ENCODE measurements at regions not wholly inside any gene's neighbourhood (a gene's known extent, or its start where the extent isn't known, plus 50 kb on each side); places are given as distances from the start of the nearest gene placed in this dataset.
A peak's percentile ranks its signal among the peaks of the same experiment; 100 is the strongest.
"Not testable (repeated sequence)": the region's sequence is repeated elsewhere in the genome, so short reads cannot be mapped to it uniquely, and the experiment has no call there.

GRCh38 chr15:91652610-91653207 is 200.8 kb upstream of the SLCO3A1 start:
- H3K9me3 Mint-ChIP-seq: peaks cover 4% of the 10 kb centered on the region
- peaks cover 47% of the 10 kb centered on the region for H3K27me3 Mint-ChIP-seq
- no peaks in the 10 kb centered on the region for H3K4me1 ChIP-seq (ENCODE audit: insufficient read depth, low read length)
- ChIA-PET CTCF (no interaction called here), POLR2A (no interaction called here)
- H3K4me3 ChIP-seq (ENCODE audit: low read length): no peak overlapping the region
- peaks cover 9% of the 10 kb centered on the region for H3K4me1 Mint-ChIP-seq (ENCODE audit: low read depth)
- H3K36me3 Mint-ChIP-seq (ENCODE audit: low read depth): no peaks in the 10 kb centered on the region
- H3K27me3 ChIP-seq (ENCODE audit: control insufficient read depth in 1 of 2, insufficient read depth in 2 of 2, low read length in 2 of 2): peaks cover 3 to 26% of the 10 kb centered on the region in 2 experiments
- ATAC-seq (ENCODE audit: poor library complexity): no peak
- no peak overlapping the region for H3K4me3 Mint-ChIP-seq
- no peak overlapping the region for H3K27ac ChIP-seq (ENCODE audit: low read depth in 1 of 2, low read length in 2 of 2)
- no peak for DNase-seq
- no peaks in the 10 kb centered on the region for H3K36me3 ChIP-seq (ENCODE audit: insufficient read depth, low read length)
- H3K9me3 ChIP-seq (ENCODE audit: control insufficient read depth in 1 of 2, insufficient read depth in 1 of 2, low read length in 2 of 2): no peaks in the 10 kb centered on the region
- TF ChIP-seq CTCF (IDR thresholded peaks at IDR 0.05): no peak
- intact Hi-C loops (cut with DNase I, micrococcal nuclease): loop anchor here in 1 of 2 experiments (10.0 kb wide), 1 partner anchor 102 kb away; no protein-coding TSS in a partner anchor
- H3K27ac Mint-ChIP-seq: no peak overlapping the region

GRCh38 chr15:91655563-91656290 is 197.8 kb upstream of the SLCO3A1 start:
- peak; percentile 29 for ATAC-seq (ENCODE audit: poor library complexity)
- H3K4me1 ChIP-seq (ENCODE audit: insufficient read depth, low read length); CTCF ChIA-PET; H3K27ac Mint-ChIP-seq; H3K4me3 ChIP-seq (ENCODE audit: low read length); POLR2A ChIA-PET; H3K9me3 ChIP-seq (ENCODE audit: control insufficient read depth in 1 of 2, insufficient read depth in 1 of 2, low read length in 2 of 2); H3K36me3 Mint-ChIP-seq (ENCODE audit: low read depth); H3K9me3 Mint-ChIP-seq; H3K4me3 Mint-ChIP-seq; H3K36me3 ChIP-seq (ENCODE audit: insufficient read depth, low read length); H3K27ac ChIP-seq (ENCODE audit: low read depth in 1 of 2, low read length in 2 of 2): not testable (repeated sequence)
- H3K27me3 ChIP-seq (ENCODE audit: control insufficient read depth in 1 of 2, insufficient read depth in 2 of 2, low read length in 2 of 2): peaks cover 3 to 30% of the 10 kb centered on the region in 2 experiments
- H3K27me3 Mint-ChIP-seq: peaks cover 69% of the 10 kb centered on the region
- intact Hi-C loops (cut with DNase I, micrococcal nuclease): loop anchor here in 1 of 2 experiments (10.0 kb wide), 1 partner anchor 99 kb away; no protein-coding TSS in a partner anchor
- peak in 3 of 14 experiments; percentile 18 to 41 (median 23) for DNase-seq
- peaks cover 17% of the 10 kb centered on the region for H3K4me1 Mint-ChIP-seq (ENCODE audit: low read depth)

- no peaks in the 10 kb centered on the region for H3K36me3 Mint-ChIP-seq (ENCODE audit: low read depth)
- intact Hi-C loops (cut with DNase I, micrococcal nuclease): no loop called here
- no peaks in the 10 kb centered on the region for H3K9me3 ChIP-seq (ENCODE audit: control insufficient read depth in 1 of 2, insufficient read depth in 1 of 2, low read length in 2 of 2)
- POLR2A ChIA-PET: no interaction called here
- H3K4me1 Mint-ChIP-seq (ENCODE audit: low read depth): peaks cover 15% of the 10 kb centered on the region
- H3K9me3 Mint-ChIP-seq: peaks cover 4% of the 10 kb centered on the region
- CTCF ChIA-PET: no interaction called here
- no peak overlapping the region for H3K4me3 Mint-ChIP-seq
- H3K4me1 ChIP-seq (ENCODE audit: insufficient read depth, low read length): peaks cover 6% of the 10 kb centered on the region
- no peak overlapping the region for H3K27ac Mint-ChIP-seq
- H3K27me3 Mint-ChIP-seq: peaks cover 59% of the 10 kb centered on the region
- ATAC-seq (ENCODE audit: poor library complexity) (no peak), DNase-seq (peak in 2 of 14 experiments; percentile 12 to 23)
- no peaks in the 10 kb centered on the region for H3K36me3 ChIP-seq (ENCODE audit: insufficient read depth, low read length)
- no peak for TF ChIP-seq CTCF (IDR thresholded peaks at IDR 0.05)
- no peak overlapping the region for H3K27ac ChIP-seq (ENCODE audit: low read depth in 1 of 2, low read length in 2 of 2)
- no peak overlapping the region for H3K4me3 ChIP-seq (ENCODE audit: low read length)
- peaks cover 0 to 23% of the 10 kb centered on the region in 2 experiments for H3K27me3 ChIP-seq (ENCODE audit: control insufficient read depth in 1 of 2, insufficient read depth in 2 of 2, low read length in 2 of 2)
Observed at GRCh38 chr15:91660174-91660649, 193.3 kb upstream of the SLCO3A1 start.

Measured in CD4-positive, alpha-beta T cell (primary cell).